CMK (cell line): ENCODE measurements at regions not wholly inside any gene's neighbourhood (a gene's known extent, or its start where the extent isn't known, plus 50 kb on each side); places are given as distances from the start of the nearest gene placed in this dataset.
"Not testable (repeated sequence)": the region's sequence is repeated elsewhere in the genome, so short reads cannot be mapped to it uniquely, and the experiment has no call there.

Experiments used
- DNase-seq: peaks from one replicate; pipeline ENCODE4 v3.0.0-alpha.2; 2010; ENCODE audit warnings: low read depth

DNA sequence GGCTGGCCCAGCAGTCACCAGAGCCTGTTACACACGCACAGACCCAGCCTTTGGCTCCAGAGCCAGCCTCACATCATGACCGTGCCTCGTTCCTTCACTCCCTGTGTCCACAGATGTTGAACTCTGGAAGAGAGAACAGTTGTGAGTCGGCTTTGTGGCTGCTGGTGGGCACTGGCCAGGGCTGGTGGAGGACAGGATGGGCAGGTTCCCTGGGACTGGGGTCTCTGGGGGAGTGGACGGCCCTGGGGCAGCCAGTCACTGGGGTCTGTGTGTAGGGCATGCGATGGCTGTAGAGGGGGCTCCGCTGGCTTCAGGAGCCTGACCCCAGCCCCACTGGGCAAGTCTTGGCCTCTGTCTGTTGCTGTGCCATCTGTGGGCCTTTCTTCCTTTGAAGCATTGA, 1070.1 kb downstream of the BRD1 start:
- DNase-seq, result no peak

DNA sequence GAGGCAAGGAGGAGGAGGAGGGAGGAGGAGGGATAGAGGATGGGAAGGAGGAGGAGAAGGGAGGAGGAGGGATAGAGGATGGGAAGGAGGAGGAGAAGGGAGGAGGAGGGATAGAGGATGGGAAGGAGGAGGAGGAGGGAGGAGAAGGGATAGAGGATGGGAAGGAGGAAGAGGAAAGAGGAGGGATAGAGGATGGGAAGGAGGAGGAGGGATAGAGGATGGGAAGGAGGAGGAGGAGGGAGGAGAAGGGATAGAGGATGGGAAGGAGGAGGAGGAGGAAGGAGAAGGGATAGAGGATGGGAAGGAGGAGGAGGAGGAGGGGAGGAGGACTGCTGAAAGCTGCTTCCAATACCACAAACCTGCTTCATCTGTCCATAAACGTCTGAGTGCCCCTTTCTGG, 1070.5 kb downstream of the BRD1 start:
- DNase-seq, result not testable (repeated sequence)

- no peak for DNase-seq
Observed at GRCh38 chr22:48756146-48757111, 1071.2 kb downstream of the BRD1 start.

DNA sequence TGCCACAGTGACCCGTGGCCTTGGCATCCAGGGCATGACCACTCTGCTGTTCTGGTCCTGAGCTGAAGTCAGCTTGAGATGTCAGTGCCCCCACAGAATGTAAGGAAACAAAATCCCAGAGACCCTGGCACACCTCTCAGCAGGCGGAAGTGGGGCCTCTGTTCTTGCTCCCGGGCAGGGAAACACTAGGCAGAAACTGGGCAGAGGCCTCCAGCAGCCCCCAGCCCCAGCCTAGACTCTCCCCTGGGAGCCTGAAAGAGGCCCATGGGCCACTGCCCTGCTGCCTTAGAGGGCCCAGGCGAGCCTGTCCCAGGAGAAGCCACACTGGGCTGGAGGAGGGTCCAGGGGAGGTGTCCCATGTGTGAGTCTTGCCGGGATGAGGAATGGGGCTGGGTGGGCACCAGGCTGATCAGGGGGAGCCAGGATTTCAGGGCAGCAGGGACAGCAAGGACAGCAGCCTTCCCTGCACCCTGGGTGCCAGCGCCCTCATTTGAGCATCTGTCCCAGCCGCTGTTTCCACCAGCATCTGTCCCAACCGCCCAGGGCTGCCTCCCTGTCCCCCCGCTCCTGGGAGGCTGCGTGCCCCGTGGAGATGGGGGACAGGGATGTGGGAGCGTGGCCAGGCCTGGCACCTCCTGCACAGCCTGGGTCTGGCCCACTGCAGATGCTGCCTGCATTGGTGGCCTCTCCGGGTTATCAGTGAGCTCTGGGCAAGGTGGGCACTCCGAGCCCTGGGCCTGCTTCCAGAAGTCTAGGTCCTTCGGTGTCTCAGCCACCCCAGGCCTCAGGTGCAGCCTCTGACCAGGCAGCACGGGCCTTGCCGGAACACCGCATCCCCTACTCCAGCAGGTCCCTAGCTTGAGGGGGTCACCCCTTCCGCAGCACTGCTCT, 1072.4 kb downstream of the BRD1 start:
- DNase-seq, result no peak

DNA sequence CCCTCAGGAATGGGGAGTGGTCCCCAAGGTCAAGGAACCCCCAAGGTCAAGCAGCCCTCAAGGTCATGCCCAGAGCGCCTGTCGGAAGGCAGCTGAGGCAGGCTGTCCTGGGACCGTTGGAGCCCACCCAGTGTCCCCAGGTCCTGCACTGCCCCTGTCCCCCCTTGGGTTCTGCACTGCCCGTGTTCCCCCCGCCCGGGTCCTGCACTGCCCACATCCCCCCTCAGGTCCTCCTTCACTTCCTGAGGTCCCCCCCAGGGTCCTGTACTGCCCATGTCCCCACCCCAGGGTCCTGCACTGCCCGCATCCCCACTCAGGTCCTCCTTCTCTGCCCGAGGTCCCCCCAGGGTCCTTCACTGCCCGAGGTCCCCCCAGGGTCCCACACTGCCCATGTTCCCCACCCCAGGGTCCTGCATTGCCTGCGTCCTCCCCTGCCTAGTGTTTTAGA, 1073.0 kb downstream of the BRD1 start:
- no peak for DNase-seq

DNA sequence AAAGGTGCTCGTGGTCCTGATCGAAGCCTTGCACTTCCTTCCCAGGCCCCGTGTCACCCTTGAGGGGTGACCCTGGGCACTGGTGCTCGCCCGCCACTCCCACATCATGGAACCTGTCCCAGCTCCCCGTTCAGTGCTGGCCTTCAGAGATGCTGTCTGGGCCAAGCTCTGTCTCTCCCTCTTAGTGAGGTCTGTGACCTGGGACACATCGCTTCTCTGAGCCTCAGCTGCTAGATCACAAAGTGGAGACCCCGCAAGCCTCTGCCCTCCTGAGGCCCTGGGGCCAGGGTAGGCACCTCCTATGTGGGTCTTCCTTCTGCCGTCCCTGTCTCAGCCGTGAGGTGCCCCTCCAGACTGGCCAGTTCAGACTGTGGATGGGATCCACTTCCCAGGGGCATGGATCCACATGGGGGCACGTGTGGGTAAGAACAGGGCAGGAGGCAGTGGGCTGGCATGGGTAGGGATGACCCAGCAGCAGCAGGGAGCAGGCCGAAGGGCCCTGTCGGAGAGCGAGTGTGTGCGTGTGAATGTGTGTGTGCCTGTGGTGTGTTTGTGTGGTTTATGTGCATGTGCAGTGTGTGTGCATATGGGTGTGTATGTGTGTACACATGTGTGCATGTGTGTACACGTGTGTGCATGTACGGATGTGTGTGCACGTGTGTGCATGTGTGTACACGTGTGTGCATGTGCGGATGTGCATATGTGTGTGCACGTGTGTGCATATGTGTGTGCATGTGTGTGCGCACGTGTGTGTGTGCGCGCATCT, 1073.7 kb downstream of the BRD1 start:
- DNase-seq, result no peak

DNA sequence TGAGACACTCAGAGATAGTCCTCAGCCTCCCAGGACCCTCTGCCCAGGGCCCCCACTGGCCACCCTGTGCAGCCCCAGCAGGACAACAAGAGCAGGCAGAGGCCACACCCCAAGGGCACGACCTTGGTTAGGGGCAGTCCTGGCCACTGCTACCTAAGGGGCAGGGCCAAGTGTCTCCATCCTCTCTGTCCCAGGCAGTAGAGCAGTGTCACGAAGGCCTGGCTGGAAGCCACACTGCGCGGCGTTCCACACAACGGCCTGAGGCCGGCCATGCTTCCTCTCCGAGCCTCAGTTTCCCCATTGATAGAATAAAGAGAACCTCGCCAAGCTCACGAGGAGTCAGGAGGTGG, 1074.3 kb downstream of the BRD1 start:
- no peak for DNase-seq

DNA sequence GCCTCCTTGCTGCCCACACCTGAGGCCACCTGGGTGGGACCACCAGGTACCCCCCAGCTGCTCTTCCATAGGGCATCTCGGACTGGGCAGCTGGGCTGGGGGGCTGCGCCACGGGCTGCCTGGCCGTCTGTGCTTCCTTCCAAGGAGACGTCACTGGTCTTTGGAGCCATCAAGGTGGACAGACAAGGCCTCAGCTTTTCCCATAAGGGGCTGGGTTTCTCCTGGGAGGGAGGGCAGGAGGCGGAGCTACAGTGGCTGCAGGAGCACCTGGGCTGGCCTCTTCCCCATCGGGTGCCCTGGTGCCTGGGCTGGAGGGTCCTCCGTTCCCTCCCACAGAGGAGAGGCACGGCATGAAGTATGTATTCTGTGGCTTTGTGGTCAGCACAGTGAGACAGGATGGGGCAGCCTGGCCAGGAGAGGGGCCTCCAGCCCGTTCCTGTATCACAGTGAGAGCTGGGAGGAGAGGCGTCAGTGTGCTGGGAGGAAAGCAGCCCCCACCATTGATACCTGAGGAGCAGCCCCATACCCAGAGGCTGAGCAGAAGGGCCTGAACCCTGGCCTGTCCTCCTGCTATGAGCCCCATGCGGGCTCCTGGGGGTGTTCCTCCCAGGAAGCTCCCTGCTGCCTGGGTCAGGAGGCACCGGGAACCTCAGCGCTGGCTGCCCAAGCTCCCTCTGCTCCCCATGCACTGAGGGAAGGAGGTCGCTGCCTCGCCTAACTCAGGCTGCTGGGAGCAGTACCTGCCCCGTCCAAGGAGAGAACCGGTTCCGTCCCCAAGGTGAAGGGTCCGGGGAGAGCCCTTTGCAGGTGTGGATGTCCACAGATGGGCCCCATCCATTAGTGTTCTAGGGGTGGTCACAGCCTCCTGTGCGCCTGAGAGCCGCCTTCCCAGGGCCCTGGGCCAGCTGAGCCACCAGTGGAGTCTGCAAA, 1075.0 kb downstream of the BRD1 start:
- DNase-seq, result no peak

GRCh38 chr22:48751539-48752437, 1075.9 kb downstream of the BRD1 start:
- DNase-seq, result no peak

- DNase-seq, result no peak
Observed at GRCh38 chr22:48750826-48751440, 1076.7 kb downstream of the BRD1 start.

DNA sequence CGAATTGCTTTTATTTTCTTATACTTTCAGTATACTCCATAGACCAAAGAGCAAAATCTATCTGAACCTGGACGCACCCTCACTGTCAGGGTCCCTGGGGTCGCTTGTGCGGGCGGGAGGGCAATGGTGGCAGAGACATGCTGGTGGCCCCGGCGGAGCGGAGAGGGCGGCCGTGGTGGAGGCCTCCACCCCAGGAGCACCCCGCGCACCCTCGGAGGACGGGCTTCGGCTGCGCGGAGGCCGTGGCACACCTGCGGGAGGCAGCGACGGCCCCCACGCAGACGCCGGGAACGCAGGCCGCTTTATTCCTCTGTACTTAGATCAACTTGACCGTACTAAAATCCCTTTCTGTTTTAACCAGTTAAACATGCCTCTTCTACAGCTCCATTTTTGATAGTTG, 1077.4 kb downstream of the BRD1 start:
- no peak for DNase-seq

DNA sequence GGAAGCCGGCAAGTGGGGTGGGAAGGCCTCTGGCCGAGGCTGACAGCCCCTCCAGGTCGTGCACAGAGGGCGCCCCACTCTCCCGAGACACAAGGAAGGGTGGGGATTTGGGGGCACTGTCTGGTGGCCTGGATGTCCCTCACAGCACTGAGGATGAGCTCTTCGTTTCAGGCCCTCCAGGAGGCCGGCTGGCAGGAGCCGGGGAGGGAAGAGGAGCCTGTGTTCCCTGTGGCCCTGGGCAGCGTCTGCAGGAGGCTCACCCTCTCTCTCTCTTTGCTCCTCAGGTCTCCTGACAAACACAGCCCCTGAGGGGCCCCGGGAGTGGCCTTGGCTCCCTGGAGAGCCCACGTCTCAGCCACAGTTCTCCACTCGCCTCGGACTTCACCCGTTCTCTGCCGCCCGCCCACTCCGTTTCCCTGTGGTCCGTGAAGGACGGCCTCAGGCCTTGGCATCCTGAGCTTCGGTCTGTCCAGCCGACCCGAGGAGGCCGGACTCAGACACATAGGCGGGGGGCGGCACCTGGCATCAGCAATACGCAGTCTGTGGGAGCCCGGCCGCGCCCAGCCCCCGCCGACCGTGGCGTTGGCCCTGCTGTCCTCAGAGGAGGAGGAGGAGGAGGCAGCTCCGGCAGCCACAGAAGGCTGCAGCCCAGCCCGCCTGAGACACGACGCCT, 1078.0 kb downstream of the BRD1 start:
- DNase-seq, result no peak

- no peak for DNase-seq
Observed at GRCh38 chr22:48748860-48749554, 1078.7 kb downstream of the BRD1 start.

GRCh38 chr22:48748113-48748859, 1079.4 kb downstream of the BRD1 start:
- no peak for DNase-seq

DNA sequence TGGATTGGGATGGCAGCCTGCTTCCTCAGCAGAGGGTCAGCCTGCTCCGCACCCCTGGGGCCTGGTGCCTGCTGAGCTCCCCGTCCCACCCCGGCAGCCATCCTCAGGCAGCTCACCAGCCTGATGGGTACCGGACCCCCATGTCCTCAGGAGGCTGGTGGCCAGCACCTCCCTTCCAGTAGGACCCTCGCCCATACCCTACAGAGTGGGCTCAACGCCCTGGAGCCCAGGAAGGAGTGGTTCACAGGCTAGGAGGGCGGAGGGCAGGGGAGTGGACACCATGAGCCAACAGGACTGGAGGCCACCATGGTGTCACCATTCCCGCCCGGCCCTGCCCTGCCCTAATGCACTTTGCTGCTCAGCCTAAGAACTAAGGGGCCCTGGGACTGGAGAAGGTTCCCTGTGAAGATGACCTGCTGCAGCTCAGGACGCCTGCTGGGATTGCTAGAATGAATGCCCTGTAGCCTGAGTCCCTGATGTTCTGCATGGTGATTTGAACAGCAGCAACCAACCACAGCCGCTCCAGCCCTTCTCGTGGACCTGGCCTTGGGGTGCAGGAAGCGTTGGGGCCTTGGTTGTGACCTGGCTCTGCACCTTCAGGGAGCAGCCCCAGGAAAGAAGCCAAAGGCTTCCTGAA, 1080.8 kb downstream of the BRD1 start:
- DNase-seq, result no peak

GRCh38 chr22:48745842-48746788, 1081.6 kb downstream of the BRD1 start:
- DNase-seq, result no peak
